LNCaP clone FGC (cell line): ENCODE measurements at regions not wholly inside any gene's neighbourhood (a gene's known extent, or its start where the extent isn't known, plus 50 kb on each side); places are given as distances from the start of the nearest gene placed in this dataset.

ENCODE experiments used
- DNase-seq: peaks from one replicate; pipeline ENCODE4 v3.0.0-alpha.2; 2011; ENCODE audit warnings: low read depth
- H3K4me3 ChIP-seq: 2 replicates; pipeline ENCODE4 v1.5.1; 2011; ENCODE audit warnings: mild to moderate bottlenecking, low read depth, low read length, control low read depth
- CTCF ChIP-seq: IDR thresholded peaks from 2 replicates; pipeline ENCODE4 v1.5.1; 2012; ENCODE audit warnings: mild to moderate bottlenecking; ENCODE audit not compliant: control insufficient read depth, insufficient read depth; ENCODE audit errors: extremely low read depth

- H3K4me3 ChIP-seq, result no peak overlapping the region
- DNase-seq, result no peak
- TF ChIP-seq CTCF, result no peak
Measured at GRCh38 chr15:94075349-94075748, 156.0 kb upstream of the MCTP2 start.

- no peak for TF ChIP-seq CTCF
- H3K4me3 ChIP-seq, result no peak overlapping the region
- DNase-seq, result no peak
Measured at GRCh38 chr15:94070356-94071295, 160.7 kb upstream of the MCTP2 start.

GRCh38 chr15:94069844-94070243 lies 161.5 kb upstream of the MCTP2 start:
- no peak for DNase-seq
- no peak for TF ChIP-seq CTCF
- no peak overlapping the region for H3K4me3 ChIP-seq

GRCh38 chr15:94066811-94067210 lies 164.6 kb upstream of the MCTP2 start:
- no peak for DNase-seq
- H3K4me3 ChIP-seq, result no peak overlapping the region
- no peak for TF ChIP-seq CTCF

GRCh38 chr15:94066046-94066445 lies 165.3 kb upstream of the MCTP2 start:
- H3K4me3 ChIP-seq, result no peak overlapping the region
- TF ChIP-seq CTCF, result no peak
- DNase-seq, result no peak

GRCh38 chr15:94064676-94065313 lies 166.6 kb upstream of the MCTP2 start:
- no peak for DNase-seq
- TF ChIP-seq CTCF, result no peak
- no peak overlapping the region for H3K4me3 ChIP-seq
